Neural crest cell (in vitro differentiated cells): ENCODE measurements at regions not wholly inside any gene's neighbourhood (a gene's known extent, or its start where the extent isn't known, plus 50 kb on each side); places are given as distances from the start of the nearest gene placed in this dataset.

Experiments
- DNase-seq: peaks from one replicate; pipeline ENCODE4 v3.0.0; 2021; ENCODE audit warnings: low read depth, mixed read lengths, low spot score
- H3K27ac Mint-ChIP-seq: one replicate; pipeline ENCODE4 v1.8.0; 2021; ENCODE audit warnings: mild to moderate bottlenecking, mixed read lengths; ENCODE audit not compliant: unreplicated experiment
- H3K27me3 Mint-ChIP-seq: 2 replicates; pipeline ENCODE4 v1.8.0; 2021; ENCODE audit warnings: low read depth, mild to moderate bottlenecking, mixed read lengths
- H3K36me3 Mint-ChIP-seq: 2 replicates; pipeline ENCODE4 v1.8.0; 2021; ENCODE audit warnings: low read depth, mild to moderate bottlenecking, mixed read lengths
- H3K4me1 Mint-ChIP-seq: 2 replicates; pipeline ENCODE4 v1.8.0; 2021; ENCODE audit warnings: mixed read lengths
- H3K4me3 Mint-ChIP-seq: one replicate; pipeline ENCODE4 v1.8.0; 2021; ENCODE audit warnings: mild to moderate bottlenecking, mixed read lengths
- H3K9me3 Mint-ChIP-seq: 2 replicates; pipeline ENCODE4 v1.8.0; 2021; ENCODE audit warnings: mixed read lengths
- TF ChIP-seq, protein P1 (sequence below): fragments of 200-600 bp; sonication (generic); conservative IDR thresholded peaks from 2 replicates; pipeline ENCODE4 v1.5.0; 2021; ENCODE audit warnings: antibody characterized with exemption, mild to moderate bottlenecking

DNA sequence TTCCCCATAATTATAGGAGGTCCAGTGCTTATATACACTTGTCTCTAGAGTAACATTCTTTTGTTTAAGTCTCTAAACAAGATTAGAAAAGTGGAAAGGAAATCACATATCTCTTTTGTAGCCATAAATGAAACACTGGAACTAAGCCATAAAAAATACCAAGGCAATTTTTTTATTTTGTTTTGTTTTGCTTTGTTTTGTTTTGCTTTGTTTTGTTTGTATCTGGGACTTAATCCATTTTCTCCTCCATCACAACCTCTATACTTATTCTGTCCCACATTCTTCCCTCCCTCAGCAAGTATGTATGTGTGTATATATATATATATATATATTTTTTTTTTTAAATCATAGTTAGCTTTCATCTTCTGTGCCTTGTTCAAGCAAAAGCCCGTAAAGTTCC lies 436.6 kb upstream of the MPDZ start:
- Mint-ChIP-seq H3K4me1 (no peaks in the 10 kb centered on the region), H3K4me3 (no peak overlapping the region), H3K9me3 (no peaks in the 10 kb centered on the region), H3K27me3 (no peaks in the 10 kb centered on the region), H3K36me3 (no peaks in the 10 kb centered on the region), H3K27ac (no peak overlapping the region)
- no peak for DNase-seq
- TF ChIP-seq, protein P1, sequence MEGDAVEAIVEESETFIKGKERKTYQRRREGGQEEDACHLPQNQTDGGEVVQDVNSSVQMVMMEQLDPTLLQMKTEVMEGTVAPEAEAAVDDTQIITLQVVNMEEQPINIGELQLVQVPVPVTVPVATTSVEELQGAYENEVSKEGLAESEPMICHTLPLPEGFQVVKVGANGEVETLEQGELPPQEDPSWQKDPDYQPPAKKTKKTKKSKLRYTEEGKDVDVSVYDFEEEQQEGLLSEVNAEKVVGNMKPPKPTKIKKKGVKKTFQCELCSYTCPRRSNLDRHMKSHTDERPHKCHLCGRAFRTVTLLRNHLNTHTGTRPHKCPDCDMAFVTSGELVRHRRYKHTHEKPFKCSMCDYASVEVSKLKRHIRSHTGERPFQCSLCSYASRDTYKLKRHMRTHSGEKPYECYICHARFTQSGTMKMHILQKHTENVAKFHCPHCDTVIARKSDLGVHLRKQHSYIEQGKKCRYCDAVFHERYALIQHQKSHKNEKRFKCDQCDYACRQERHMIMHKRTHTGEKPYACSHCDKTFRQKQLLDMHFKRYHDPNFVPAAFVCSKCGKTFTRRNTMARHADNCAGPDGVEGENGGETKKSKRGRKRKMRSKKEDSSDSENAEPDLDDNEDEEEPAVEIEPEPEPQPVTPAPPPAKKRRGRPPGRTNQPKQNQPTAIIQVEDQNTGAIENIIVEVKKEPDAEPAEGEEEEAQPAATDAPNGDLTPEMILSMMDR, result no peak

DNA sequence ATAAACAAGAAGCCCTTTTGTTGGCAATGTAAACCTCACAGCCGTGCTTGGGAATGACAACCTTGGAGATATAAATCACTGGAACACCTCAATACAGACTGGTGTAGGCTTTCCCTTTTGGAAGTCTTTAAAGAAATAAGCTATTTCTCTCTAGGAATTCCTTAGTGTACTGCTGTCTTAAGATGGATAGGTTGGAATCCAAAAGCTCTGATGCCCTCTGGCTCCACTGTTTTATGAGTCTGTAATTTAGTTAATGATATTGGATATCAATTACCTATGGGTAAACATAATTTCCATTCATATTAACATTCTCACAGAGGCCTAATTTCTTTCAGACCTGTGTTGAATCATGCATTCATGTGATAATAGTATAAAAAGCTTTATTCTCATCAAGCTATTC lies 435.9 kb upstream of the MPDZ start:
- Mint-ChIP-seq H3K27me3 (no peaks in the 10 kb centered on the region), H3K27ac (no peak overlapping the region), H3K36me3 (no peaks in the 10 kb centered on the region), H3K4me3 (no peak overlapping the region), H3K9me3 (peaks cover 2% of the 10 kb centered on the region), H3K4me1 (no peaks in the 10 kb centered on the region)
- DNase-seq, result no peak
- TF ChIP-seq, protein P1, result no peak

DNA sequence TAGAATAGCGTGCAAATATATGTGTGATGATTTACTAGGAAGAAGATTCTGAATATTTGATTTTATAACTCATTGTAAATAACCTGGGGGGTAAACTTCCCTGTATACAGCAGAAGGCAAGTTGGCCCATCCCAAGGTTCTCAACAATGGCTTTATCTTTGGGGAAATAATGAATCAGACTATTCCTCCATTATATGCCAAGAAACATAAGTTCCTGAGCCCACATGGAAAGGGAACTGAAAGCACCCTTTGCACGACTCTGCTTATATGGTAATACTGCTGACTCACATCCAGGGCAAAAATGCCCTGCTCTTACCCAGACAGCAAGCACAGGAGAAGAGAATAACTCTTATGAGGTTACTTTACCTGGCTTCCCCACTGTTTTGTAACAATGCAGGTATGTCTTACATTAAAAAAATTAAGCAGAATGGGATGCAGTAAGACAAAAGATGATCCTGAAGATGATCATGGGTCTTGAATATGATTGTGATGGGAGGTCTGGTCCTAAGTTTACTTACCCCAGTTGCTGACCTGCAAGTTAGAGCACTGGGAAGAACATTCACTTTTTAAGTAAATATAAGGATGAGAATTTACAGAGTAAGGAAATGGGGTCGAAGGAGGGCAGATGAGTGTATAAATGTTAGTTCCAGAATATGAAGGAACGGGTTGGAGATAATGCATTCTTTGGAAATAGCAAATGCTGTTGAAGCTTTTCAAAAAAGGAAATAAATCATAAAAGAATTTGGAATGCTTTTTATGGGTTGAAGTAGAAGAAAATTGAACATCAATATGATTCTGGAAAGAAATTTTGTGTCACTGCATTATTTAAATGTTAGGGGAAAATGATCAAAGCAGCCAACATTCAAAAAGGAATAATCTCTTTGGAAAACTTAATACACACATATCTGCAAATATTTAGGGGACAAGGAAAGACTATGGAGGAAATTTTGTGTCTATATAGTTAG lies 428.4 kb upstream of the MPDZ start:
- H3K4me1 Mint-ChIP-seq, result peaks cover 8% of the 10 kb centered on the region
- H3K27ac Mint-ChIP-seq, result no peak overlapping the region
- H3K27me3 Mint-ChIP-seq, result no peaks in the 10 kb centered on the region
- no peak for DNase-seq
- no peaks in the 10 kb centered on the region for H3K36me3 Mint-ChIP-seq
- H3K4me3 Mint-ChIP-seq, result no peak overlapping the region
- H3K9me3 Mint-ChIP-seq, result peaks cover 8% of the 10 kb centered on the region
- TF ChIP-seq, protein P1, result no peak

DNA sequence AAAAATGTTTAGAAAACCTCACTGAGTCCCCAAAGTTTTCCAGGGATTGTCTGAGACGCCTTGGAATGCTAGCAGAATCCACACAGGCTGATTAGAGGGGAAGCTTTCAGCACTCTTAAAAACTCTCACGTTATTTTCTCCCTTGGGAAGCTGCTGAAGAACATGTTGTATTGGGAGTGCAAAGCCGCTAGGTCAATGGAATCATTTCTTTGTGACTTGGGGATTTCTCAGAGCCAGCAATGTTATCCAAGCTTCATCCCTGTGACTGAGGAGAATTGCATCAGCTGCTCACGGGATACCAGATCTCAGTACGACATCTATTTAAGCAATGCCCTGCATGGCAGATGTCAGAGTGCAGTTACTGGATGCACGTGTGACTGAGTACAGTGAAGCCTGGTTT lies 426.4 kb upstream of the MPDZ start:
- DNase-seq, result no peak
- H3K27ac Mint-ChIP-seq, result no peak overlapping the region

DNA sequence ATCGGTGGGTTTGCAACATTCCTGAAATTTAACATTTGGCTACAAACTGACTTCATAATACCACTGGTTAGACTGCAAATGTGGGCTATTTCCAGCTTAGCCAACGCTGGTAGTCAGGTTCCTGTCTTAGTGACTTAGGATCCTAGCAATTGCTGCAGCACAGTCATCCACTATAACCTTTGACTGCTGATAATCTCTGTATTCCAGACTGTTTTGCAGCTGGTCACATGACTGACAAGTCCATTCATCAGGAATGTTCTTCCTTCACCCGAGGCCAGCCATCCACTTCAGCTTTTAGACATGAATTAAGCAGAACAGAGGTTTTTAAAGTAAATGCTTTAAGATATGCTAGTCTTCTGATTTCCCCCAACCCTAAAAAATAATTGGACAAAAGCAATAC lies 425.9 kb upstream of the MPDZ start:
- Mint-ChIP-seq H3K27me3 (no peaks in the 10 kb centered on the region), H3K36me3 (no peaks in the 10 kb centered on the region), H3K4me3 (no peak overlapping the region), H3K27ac (no peak overlapping the region), H3K4me1 (peaks cover 8% of the 10 kb centered on the region), H3K9me3 (peaks cover 7% of the 10 kb centered on the region)
- TF ChIP-seq, protein P1, result no peak
- no peak for DNase-seq

More for the DNA sequence above, 426.4 kb upstream of the MPDZ start:
- TF ChIP-seq, protein P1, result no peak
- H3K9me3 Mint-ChIP-seq, result peaks cover 10% of the 10 kb centered on the region
- no peak overlapping the region for H3K4me3 Mint-ChIP-seq
- H3K4me1 Mint-ChIP-seq, result peaks cover 8% of the 10 kb centered on the region
- H3K27me3 Mint-ChIP-seq, result no peaks in the 10 kb centered on the region
- no peaks in the 10 kb centered on the region for H3K36me3 Mint-ChIP-seq
